HG03520 (cell line): ENCODE measurements at regions not wholly inside any gene's neighbourhood (a gene's known extent, or its start where the extent isn't known, plus 50 kb on each side); places are given as distances from the start of the nearest gene placed in this dataset.

ENCODE experiments used
- ATAC-seq: cut with Tn5 transposase; IDR thresholded peaks from one replicate; pipeline ENCODE4 v1.9.1; 2021; ENCODE audit warnings: mild to moderate bottlenecking, moderate library complexity; ENCODE audit not compliant: unreplicated experiment

GRCh38 chr10:78184851-78185692 lies 151.4 kb downstream of the RPS24 start:
- no peak for ATAC-seq

- no peak for ATAC-seq
These were observed 152.0 kb downstream of the RPS24 start for GRCh38 chr10:78185693-78186055.

GRCh38 chr10:78186572-78186971 lies 152.9 kb downstream of the RPS24 start:
- ATAC-seq, result no peak

- ATAC-seq, result no peak
These were observed 153.7 kb downstream of the RPS24 start for GRCh38 chr10:78187371-78187770.

- no peak for ATAC-seq
These were observed 154.8 kb downstream of the RPS24 start for GRCh38 chr10:78188446-78188845.

- ATAC-seq, result no peak
These were observed 156.6 kb downstream of the RPS24 start for GRCh38 chr10:78190051-78190825.

- ATAC-seq, result no peak
These were observed 157.6 kb downstream of the RPS24 start for GRCh38 chr10:78191301-78191700.

- no peak for ATAC-seq
These were observed 159.5 kb downstream of the RPS24 start for GRCh38 chr10:78193189-78193588.

- ATAC-seq, result no peak
These were observed 160.4 kb downstream of the RPS24 start for GRCh38 chr10:78194050-78194449.

- no peak for ATAC-seq
These were observed 161.1 kb downstream of the RPS24 start for GRCh38 chr10:78194539-78195402.

GRCh38 chr10:78196396-78196795 lies 162.7 kb downstream of the RPS24 start:
- no peak for ATAC-seq

GRCh38 chr10:78196964-78197363 lies 163.3 kb downstream of the RPS24 start:
- ATAC-seq, result no peak

GRCh38 chr10:78197628-78198272 lies 164.1 kb downstream of the RPS24 start:
- ATAC-seq, result no peak

- no peak for ATAC-seq
These were observed 165.5 kb downstream of the RPS24 start for GRCh38 chr10:78199005-78199725.

GRCh38 chr10:78199759-78200158 lies 166.1 kb downstream of the RPS24 start:
- no peak for ATAC-seq

GRCh38 chr10:78200686-78201085 lies 167.0 kb downstream of the RPS24 start:
- no peak for ATAC-seq

GRCh38 chr10:78202386-78202785 lies 168.7 kb downstream of the RPS24 start:
- ATAC-seq, result no peak

- no peak for ATAC-seq
These were observed 170.5 kb downstream of the RPS24 start for GRCh38 chr10:78203915-78204818.

- no peak for ATAC-seq
These were observed 171.9 kb downstream of the RPS24 start for GRCh38 chr10:78205457-78206016.
